GM13977 (cell line): ENCODE measurements at regions not wholly inside any gene's neighbourhood (a gene's known extent, or its start where the extent isn't known, plus 50 kb on each side); places are given as distances from the start of the nearest gene placed in this dataset.

Experiments
- DNase-seq: peaks from one replicate; pipeline ENCODE4 v3.0.0; 2012; ENCODE audit warnings: low spot score
- in situ Hi-C: fragments of 300-500 bp; cut with MboI; formaldehyde crosslinking; loops from one replicate; pipeline ENCODE4 v1.12.0; 2022; ENCODE audit warnings: low sequenced_read_pairs, low pct_unique_long_range_greater_than_20kb, mixed read lengths, inconsistent platforms; ENCODE audit not compliant: unreplicated experiment
- TF ChIP-seq, protein P1 (sequence below): IDR thresholded peaks from 2 replicates; pipeline ENCODE4 v1.5.1; 2012; ENCODE audit warnings: mild to moderate bottlenecking, control low read depth; ENCODE audit not compliant: insufficient read depth; ENCODE audit errors: extremely low read depth, missing control alignments

DNA sequence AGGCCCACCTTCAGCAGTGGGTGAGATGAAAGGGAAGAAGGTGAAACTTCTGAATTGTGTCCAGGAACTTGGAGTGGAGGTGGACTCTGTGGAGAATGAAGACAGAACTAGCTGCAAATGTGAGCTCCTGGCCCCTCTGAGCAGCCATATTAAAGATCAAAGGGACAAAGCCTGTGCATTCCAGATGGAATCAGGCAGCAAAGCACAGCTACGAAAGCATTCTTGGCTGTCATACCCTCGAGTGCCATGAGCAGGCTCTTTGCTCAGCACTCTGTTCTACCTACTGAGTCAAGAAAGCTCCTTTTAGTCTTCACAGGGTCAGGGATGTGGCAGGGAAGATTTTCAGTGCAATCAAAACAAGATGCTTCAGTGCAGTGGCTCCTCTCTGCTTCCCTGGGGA lies 86.3 kb upstream of the TSPAN2 start:
- no peak for DNase-seq
- in situ Hi-C loops: no loop called here
- TF ChIP-seq, protein P1, sequence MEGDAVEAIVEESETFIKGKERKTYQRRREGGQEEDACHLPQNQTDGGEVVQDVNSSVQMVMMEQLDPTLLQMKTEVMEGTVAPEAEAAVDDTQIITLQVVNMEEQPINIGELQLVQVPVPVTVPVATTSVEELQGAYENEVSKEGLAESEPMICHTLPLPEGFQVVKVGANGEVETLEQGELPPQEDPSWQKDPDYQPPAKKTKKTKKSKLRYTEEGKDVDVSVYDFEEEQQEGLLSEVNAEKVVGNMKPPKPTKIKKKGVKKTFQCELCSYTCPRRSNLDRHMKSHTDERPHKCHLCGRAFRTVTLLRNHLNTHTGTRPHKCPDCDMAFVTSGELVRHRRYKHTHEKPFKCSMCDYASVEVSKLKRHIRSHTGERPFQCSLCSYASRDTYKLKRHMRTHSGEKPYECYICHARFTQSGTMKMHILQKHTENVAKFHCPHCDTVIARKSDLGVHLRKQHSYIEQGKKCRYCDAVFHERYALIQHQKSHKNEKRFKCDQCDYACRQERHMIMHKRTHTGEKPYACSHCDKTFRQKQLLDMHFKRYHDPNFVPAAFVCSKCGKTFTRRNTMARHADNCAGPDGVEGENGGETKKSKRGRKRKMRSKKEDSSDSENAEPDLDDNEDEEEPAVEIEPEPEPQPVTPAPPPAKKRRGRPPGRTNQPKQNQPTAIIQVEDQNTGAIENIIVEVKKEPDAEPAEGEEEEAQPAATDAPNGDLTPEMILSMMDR: no peak

DNA sequence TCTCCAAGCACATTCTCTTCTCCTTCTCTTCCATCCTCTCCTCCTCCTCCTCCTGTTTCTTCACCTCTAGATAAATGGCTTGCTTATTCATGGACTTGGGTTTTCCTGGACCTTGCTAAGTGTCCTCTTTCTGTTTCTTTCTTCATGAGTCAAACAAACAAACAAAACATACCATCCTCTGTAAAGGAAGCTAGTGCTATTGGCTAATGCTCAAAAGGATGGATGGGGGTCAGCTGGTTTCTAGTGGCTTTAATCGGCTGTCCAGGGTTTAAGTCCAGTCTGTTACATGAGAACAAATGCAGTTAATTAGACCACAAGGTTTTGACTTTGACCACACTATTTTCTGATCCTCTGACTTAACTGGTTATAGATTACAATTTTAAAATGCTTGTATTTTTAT lies 83.8 kb upstream of the TSPAN2 start:
- in situ Hi-C loops: no loop called here
- TF ChIP-seq, protein P1: no peak
- no peak for DNase-seq

DNA sequence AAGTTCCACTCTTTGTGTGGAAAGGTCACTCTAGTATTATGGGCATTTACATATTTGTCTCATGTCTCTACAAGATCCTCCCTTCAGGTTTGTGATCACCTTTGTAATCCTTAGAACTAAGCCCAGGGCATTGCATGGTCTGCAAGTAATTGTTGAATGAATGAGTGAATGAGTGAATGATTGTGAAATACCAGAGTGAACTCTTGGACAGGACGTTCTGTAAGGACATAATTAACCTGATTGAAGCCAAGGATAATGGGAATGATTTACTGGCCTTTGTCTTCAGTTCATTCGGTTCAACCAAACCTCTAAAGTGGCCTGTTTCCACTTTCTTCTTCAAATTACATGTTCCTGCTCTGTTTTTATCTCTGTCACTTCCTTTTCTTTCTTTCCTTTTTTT lies 83.0 kb upstream of the TSPAN2 start:
- TF ChIP-seq, protein P1: no peak
- DNase-seq: no peak
- in situ Hi-C loops: no loop called here

DNA sequence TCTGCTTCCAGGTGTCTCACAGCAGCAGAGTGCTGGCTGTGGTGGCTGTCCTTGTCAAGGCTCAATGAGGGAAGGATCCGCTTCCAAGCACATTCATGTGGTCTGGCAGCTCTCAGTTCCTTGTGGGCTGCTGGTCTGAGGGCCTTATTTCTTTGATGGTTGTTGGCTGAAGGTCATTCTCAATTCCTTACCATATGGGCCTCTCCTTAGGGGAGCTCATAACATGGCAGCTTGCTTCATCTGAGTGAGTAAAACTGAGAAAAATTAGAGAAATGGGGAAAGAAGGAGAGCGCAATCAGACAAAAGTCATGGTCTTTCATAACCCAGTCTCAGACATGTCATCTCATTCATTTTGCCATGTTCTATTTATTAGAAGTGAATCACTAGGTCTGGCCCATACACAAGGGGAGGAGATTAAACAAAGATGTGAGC lies 81.7 kb upstream of the TSPAN2 start:
- in situ Hi-C loops: no loop called here
- no peak for DNase-seq

DNA sequence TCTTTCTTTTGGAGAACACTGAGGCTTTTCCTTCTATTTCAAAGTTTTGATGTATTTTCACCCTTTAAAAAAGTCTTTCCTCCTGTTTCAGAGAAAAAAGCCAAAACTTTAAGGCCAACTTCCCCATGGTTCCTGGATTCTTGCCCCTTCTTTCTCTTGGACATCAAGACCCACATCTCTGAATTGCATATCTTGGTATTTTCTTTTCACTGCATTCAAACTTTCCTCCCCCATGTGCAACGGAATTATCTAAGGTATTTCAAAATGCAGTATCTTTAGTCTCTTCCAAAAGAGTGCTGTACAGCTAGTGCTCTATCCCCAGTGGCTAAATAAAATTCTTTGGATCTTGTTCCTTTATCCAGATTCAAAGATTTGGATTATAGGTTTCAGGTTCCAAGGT lies 81.1 kb upstream of the TSPAN2 start:
- in situ Hi-C loops: no loop called here
- TF ChIP-seq, protein P1: no peak
- no peak for DNase-seq

More for the DNA sequence above, 81.7 kb upstream of the TSPAN2 start:
- TF ChIP-seq, protein P1: no peak

DNA sequence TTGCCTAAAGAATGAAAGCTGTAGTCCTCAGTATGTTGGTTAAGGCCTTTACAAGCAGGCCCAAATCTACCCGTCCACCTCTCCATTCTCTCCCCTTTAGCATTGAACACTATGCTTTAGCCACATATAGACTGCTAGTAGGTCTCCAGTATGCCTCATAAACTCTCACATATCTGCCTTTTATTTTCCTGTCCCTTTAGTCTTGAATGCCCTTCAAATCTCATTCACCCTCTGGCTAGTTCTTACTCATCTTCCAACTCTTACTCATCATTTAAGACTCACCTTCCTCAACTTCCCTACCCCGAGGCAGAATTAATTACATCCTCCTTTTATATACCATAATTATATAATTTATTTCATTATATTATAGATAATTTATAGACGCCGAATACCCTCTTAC lies 78.7 kb upstream of the TSPAN2 start:
- no peak for DNase-seq
- in situ Hi-C loops: no loop called here
- TF ChIP-seq, protein P1: no peak
